NCI-H345 (cell line): ENCODE measurements at regions not wholly inside any gene's neighbourhood (a gene's known extent, or its start where the extent isn't known, plus 50 kb on each side); places are given as distances from the start of the nearest gene placed in this dataset.
"Not testable (repeated sequence)": the region's sequence is repeated elsewhere in the genome, so short reads cannot be mapped to it uniquely, and the experiment has no call there.

Experiments used
- DNase-seq: peaks from one replicate; lab custom pipeline; 2025; lab: John Stamatoyannopoulos, UW

- DNase-seq: no peak
Measured at GRCh38 chr16:85517154-85517553, 96.0 kb upstream of the GSE1 start.

GRCh38 chr16:85517563-85518179 lies 95.5 kb upstream of the GSE1 start:
- DNase-seq: no peak

GRCh38 chr16:85518398-85519049 lies 94.6 kb upstream of the GSE1 start:
- no peak for DNase-seq

GRCh38 chr16:85519050-85519440 lies 94.1 kb upstream of the GSE1 start:
- DNase-seq: not testable (repeated sequence)

- DNase-seq: no peak
Measured at GRCh38 chr16:85519540-85520231, 93.4 kb upstream of the GSE1 start.

GRCh38 chr16:85520853-85521521 lies 92.1 kb upstream of the GSE1 start:
- no peak for DNase-seq

GRCh38 chr16:85521552-85522307 lies 91.4 kb upstream of the GSE1 start:
- peak; percentile 41 for DNase-seq

GRCh38 chr16:85522308-85522841 lies 90.7 kb upstream of the GSE1 start:
- no peak for DNase-seq

- peak; percentile 57 for DNase-seq
Measured at GRCh38 chr16:85522842-85523601, 90.1 kb upstream of the GSE1 start.

- DNase-seq: peak; percentile 74
Measured at GRCh38 chr16:85523602-85524364, 89.3 kb upstream of the GSE1 start.

- DNase-seq: no peak
Measured at GRCh38 chr16:85524365-85524629, 88.8 kb upstream of the GSE1 start.

- peak; percentile 42 for DNase-seq
Measured at GRCh38 chr16:85524630-85525419, 88.3 kb upstream of the GSE1 start.

GRCh38 chr16:85525420-85526184 lies 87.5 kb upstream of the GSE1 start:
- no peak for DNase-seq

GRCh38 chr16:85526185-85526974 lies 86.7 kb upstream of the GSE1 start:
- DNase-seq: no peak

- DNase-seq: no peak
Measured at GRCh38 chr16:85527042-85527766, 85.9 kb upstream of the GSE1 start.

- no peak for DNase-seq
Measured at GRCh38 chr16:85527767-85528297, 85.3 kb upstream of the GSE1 start.
